MG63 (cell line): ENCODE measurements at regions not wholly inside any gene's neighbourhood (a gene's known extent, or its start where the extent isn't known, plus 50 kb on each side); places are given as distances from the start of the nearest gene placed in this dataset.

Source experiments
- DNase-seq: peaks from one replicate; pipeline ENCODE4 v3.0.0-alpha.2; 2020
- H3K27me3 ChIP-seq: fragments of 250-450 bp; sonication (Bioruptor Pico); 2 replicates; pipeline ENCODE4 v1.5.1; 2020; ENCODE audit warnings: mild to moderate bottlenecking, moderate library complexity
- H3K36me3 ChIP-seq: fragments of 250-450 bp; sonication (Bioruptor Pico); 2 replicates; pipeline ENCODE4 v1.5.1; 2020; ENCODE audit warnings: mild to moderate bottlenecking, moderate library complexity
- H3K4me3 ChIP-seq: fragments of 250-450 bp; sonication (Bioruptor Pico); 2 replicates; pipeline ENCODE4 v1.5.1; 2020; ENCODE audit warnings: mild to moderate bottlenecking, moderate library complexity
- H3K9me3 ChIP-seq: fragments of 250-450 bp; sonication (Bioruptor Pico); 2 replicates; pipeline ENCODE4 v1.5.1; 2020; ENCODE audit warnings: mild to moderate bottlenecking, moderate library complexity

DNA sequence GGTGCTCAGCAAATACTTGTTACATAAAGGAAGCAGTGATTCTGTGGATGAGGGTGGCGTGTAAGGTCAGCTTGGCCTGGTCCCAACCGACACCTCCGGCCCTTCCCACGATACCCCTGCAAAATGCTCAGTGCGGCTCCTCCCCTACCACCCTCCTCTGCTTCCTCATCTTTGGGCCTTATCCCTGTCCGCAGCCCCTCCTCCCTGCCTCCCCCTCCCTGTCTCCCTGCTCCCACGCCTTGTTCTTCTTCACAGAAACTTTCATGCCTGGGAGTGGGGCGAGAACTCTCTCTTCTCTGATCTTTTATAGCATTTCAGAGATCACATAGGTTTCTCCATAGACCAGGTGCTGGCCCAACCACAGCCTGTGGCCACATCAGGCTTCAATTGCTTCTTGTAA lies 75.0 kb upstream of the ATP2B2 start:
- H3K9me3 ChIP-seq: no peaks in the 10 kb centered on the region
- no peaks in the 10 kb centered on the region for H3K27me3 ChIP-seq
- no peak for DNase-seq

DNA sequence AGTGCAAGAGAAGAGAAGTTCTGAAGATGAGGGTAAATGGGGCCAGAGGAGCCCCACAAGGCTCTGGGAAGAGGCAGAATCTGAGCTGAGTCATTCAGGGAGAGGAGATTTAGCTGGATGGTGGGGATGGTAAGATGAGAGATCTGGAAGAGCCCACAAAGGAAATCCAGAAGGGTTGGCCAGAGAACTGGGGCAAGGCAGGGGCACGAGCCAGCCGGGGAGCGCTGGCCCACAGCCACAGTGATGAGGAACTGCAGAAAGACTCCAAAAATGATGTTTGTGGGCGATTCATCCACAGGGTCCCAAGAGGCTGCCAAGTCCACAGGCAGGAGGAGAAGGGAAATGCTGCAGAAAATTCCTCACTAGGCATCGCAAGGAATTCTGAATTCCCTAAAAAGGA lies 75.9 kb upstream of the ATP2B2 start:
- peak; percentile 91 for DNase-seq
- H3K27me3 ChIP-seq: no peaks in the 10 kb centered on the region
- no peaks in the 10 kb centered on the region for H3K36me3 ChIP-seq
- H3K4me3 ChIP-seq: no peak overlapping the region
- H3K9me3 ChIP-seq: no peaks in the 10 kb centered on the region

More for the DNA sequence above, 75.0 kb upstream of the ATP2B2 start:
- H3K4me3 ChIP-seq: no peak overlapping the region
- no peaks in the 10 kb centered on the region for H3K36me3 ChIP-seq

DNA sequence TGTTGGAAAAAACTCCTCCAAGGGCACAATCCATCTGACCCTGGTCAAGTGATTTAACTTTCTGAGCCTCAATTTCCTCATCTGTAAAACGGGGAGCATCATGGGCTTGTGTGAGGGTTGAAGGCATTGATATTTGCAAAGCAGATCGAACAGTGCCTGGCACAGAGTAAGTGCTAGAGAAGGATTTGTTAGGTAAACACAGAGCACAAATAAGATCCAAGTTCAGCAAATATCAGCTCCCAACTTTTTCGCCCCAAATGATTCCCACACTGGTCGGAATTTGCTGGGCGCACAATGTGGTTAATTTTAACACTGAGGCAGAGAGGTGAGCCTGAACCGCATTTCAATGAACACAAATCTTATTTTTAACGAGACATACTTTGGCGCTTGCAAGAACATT lies 76.3 kb upstream of the ATP2B2 start:
- no peak for DNase-seq
- no peaks in the 10 kb centered on the region for H3K9me3 ChIP-seq
- H3K27me3 ChIP-seq: no peaks in the 10 kb centered on the region

DNA sequence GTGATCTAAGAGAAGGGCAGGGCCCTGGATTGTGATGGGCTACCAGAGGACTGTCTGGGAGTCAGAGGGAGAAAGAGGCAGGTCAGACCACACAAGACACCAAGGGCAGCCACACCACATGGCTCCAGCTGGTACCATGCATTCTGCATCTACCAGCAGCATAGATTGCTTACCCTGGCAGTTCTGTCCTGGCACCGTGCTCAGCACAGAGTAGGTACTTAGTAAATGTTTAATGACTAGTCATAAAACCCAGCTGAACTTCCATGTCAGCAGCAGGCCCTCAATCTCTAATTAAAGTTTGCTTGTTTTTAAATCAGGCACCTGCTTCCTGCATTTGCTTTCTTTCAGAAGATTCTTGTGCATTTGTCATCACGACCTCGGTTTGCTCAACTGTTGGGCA lies 77.3 kb upstream of the ATP2B2 start:
- no peaks in the 10 kb centered on the region for H3K27me3 ChIP-seq
- no peak overlapping the region for H3K4me3 ChIP-seq
- peak; percentile 10 for DNase-seq
- no peaks in the 10 kb centered on the region for H3K36me3 ChIP-seq
- H3K9me3 ChIP-seq: no peaks in the 10 kb centered on the region

More for the DNA sequence above, 76.3 kb upstream of the ATP2B2 start:
- no peak overlapping the region for H3K4me3 ChIP-seq
- no peaks in the 10 kb centered on the region for H3K36me3 ChIP-seq

DNA sequence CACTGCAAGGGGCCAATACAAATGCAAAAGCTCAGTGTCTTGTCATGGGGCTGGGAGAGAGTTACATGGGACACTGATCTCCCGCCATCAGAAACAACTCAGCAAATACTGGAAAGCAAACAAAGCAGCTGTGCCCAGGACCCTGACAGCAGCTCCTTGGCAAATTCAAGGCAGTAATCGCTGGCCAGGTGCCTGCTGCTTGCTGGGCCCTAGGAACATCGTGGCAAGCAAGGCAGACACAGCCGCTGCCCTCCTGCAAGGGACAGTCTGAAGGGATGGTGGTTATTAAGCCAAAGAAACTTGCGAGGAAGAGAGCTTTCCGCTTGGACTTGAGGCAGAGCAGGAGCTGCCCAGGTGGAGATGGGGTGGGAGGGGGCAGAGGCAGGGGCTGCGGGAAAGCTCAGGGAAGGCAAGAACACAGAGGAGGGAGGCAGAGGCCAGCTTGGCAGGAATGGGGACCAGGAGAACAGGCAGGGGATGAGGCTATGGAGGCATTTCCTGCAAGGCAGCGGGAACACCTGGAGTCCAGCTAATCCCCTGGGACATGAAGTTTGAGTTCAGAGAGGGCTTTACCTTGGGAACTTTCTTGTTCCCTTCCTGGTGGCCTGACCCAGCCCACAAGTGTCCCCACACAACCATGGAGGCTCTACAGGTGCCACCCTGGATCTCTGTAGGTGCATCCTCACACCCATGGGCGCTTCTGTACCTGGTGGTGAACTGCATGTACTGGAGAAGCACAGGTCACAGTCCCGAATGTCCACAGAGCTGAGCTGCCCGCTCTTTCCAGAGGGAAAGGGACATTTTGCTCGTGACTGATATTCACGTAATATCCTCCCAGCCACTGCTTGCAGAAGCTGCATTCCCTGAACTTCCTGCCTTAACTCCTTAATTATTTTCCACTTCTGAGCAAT lies 78.7 kb upstream of the ATP2B2 start:
- Histone ChIP-seq H3K36me3 (no peaks in the 10 kb centered on the region), H3K9me3 (no peaks in the 10 kb centered on the region), H3K4me3 (no peak overlapping the region), H3K27me3 (no peaks in the 10 kb centered on the region)
- DNase-seq: no peak

DNA sequence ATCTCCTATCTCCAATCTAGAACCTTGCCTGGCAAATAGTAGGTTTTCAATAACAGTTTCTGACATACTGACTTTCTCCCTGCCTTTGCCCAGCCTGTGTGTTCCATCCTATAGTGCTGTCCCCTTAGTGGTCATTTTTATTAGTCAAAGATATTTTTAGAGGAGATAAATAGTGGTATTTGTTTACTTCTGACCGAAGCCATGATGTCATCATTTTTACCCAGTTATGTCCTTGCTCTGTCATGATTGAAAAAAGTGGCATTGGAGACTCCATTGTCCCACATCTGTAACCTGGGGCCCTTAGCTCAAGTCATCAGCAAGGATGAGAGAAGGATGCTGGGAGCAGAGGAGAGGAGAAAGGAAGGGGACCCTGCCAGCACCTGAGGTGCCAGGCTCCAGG lies 80.6 kb upstream of the ATP2B2 start:
- Histone ChIP-seq H3K27me3 (no peaks in the 10 kb centered on the region), H3K9me3 (no peaks in the 10 kb centered on the region), H3K36me3 (no peaks in the 10 kb centered on the region), H3K4me3 (no peak overlapping the region)
- DNase-seq: no peak

DNA sequence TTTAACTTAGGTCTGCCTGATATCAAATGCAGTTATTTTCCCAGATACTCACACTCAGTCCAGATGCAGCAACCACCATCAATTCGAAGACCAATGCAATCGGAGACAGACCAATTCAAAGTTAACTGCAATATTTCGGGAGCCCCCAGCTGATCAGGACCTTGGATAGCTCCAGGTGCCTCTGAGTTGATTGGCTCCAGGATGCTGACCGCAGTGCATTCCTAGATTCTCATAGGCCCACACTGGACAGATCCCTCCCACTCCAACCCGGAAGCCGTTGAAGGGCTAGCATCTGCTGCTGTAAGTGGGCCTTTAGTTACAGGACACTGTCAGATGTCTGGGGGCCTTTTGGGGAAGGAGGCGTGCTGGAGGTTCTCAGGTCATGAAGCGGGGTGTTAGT lies 89.5 kb upstream of the ATP2B2 start:
- no peaks in the 10 kb centered on the region for H3K9me3 ChIP-seq
- no peaks in the 10 kb centered on the region for H3K36me3 ChIP-seq
- H3K27me3 ChIP-seq: no peaks in the 10 kb centered on the region
- H3K4me3 ChIP-seq: no peak overlapping the region
- DNase-seq: peak; percentile 56

DNA sequence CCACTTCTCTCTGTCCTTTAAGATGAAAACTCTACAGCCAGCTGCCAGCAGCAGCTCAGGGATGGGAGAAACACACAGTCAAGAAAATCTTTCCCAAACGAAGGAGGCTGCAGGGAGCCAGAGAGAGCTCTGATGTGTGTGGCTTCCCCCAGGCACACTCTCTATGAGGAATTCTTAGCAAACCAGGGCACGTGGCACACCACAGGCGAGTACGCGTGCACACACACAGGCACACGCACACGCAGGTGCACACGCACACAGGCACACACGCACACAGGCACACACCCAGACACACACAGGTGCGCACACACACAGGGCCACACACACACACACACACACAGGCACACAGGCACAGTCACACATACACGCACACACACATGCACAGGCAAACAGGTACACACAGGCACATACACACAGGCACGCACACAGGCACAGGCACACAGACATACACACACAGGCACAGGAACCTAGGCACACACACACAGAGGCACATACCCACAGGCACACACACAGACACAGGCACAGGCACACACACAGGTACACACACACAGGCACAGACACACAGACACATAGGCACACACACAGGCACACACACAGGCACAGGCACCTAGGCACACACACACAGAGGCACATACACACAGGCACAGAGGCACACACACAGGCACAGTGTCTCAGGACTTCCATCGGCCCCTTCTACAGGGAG lies 91.5 kb upstream of the ATP2B2 start:
- no peak for DNase-seq
- no peak overlapping the region for H3K4me3 ChIP-seq
- H3K36me3 ChIP-seq: no peaks in the 10 kb centered on the region
- H3K27me3 ChIP-seq: no peaks in the 10 kb centered on the region
- H3K9me3 ChIP-seq: no peaks in the 10 kb centered on the region

DNA sequence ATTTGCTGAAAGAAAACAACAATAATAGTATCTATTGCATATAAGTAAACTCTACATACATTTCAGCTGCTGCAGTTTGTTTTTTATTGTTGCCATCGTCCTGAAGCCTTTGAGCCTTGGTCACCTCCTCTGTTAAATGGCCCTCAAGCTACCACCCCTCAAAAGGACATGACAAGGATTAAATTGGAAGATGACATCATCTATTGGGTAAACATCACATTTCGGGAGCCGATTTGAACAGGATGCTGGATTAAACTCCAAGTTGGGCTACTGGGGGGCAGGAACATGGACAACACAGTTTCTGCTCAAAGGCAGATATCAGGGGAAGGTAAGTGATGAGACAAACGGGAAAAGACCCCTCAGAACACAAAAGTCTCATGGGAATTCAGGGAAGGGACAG lies 92.3 kb upstream of the ATP2B2 start:
- no peak for DNase-seq
- H3K36me3 ChIP-seq: no peaks in the 10 kb centered on the region
- H3K27me3 ChIP-seq: no peaks in the 10 kb centered on the region
- H3K9me3 ChIP-seq: no peaks in the 10 kb centered on the region
- no peak overlapping the region for H3K4me3 ChIP-seq

DNA sequence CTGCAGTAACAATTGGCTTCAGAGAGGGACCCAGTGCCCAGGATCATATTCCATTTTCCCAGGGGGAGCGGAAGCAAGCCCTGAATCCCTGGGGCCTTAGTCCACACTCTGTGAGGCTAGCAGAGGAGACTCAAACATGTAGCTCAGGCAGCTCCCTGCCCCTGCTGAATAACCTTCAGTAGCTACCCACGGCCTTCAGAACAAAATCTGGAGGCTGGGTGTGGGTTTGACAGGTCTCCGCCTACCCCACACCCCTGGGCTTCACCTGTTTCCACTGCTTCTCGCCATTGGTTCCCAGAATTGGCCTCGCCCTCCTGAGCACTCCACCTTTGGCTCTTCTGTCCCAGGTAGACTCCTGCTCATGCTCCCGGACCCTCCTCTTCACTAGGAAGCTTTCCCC lies 93.6 kb upstream of the ATP2B2 start:
- Histone ChIP-seq H3K4me3 (no peak overlapping the region), H3K36me3 (no peaks in the 10 kb centered on the region), H3K27me3 (no peaks in the 10 kb centered on the region), H3K9me3 (no peaks in the 10 kb centered on the region)
- DNase-seq: no peak

DNA sequence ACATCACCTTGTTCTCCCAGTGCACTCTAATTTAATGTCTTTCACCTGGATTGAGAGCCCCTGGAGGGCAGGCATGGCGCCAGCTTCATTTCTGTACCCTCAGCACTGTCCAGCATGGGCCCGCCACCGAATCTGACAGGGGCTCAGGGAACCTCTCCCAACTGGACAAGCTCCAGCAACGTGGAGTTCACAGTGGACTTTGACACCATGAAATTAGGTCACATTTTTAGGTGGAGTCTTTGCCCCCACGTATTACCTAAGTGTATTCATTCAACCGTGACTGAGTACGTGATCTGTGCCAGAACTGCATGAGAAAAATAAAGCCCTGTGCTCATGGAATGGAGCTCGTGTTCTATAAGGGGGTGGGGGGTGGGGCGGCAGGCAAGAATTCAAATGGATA lies 94.1 kb upstream of the ATP2B2 start:
- Histone ChIP-seq H3K27me3 (no peaks in the 10 kb centered on the region), H3K4me3 (no peak overlapping the region), H3K9me3 (no peaks in the 10 kb centered on the region), H3K36me3 (no peaks in the 10 kb centered on the region)
- no peak for DNase-seq

DNA sequence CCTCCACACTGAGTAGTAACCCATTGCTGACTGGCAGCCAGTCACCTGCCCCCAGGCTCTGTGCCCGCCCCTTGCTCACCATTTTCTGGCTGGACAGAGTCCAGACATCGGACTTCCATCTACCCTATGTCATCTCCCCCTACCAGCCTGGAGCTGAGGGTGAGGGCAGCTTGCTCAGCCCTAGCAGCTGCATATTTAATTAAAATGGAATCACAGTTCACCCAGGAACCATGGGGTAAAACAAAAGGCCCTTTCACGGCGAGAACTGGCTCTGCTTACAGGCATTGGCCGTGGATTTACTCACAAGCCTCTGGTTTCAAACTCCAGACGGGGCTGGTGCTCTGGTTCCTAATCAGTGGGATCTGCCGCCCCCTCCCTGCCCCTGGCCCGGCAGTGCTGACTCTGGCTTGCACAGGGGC lies 94.9 kb upstream of the ATP2B2 start:
- DNase-seq: peak; percentile 68
- Histone ChIP-seq H3K27me3 (no peaks in the 10 kb centered on the region), H3K9me3 (no peaks in the 10 kb centered on the region)

DNA sequence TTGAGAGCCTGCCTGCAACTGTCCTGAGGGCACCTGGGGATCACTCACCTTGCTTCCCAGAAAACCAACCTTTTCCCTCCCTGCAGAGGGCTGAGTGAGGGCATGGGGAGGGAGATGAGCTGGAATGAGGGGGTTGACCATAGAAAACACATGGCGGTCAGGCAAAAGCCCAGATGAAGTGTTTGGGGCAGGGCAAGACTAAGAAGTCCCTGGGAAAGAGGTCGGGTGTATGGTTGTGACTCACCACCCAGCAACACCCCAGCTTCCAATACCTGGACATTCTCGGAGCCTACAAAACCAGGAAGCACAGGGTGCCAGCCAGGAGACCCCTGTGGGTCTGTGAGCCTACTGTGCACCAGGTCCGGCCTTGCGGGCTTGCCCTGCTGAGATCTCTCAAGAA lies 95.3 kb upstream of the ATP2B2 start:
- Histone ChIP-seq H3K36me3 (no peaks in the 10 kb centered on the region), H3K4me3 (no peak overlapping the region), H3K9me3 (no peaks in the 10 kb centered on the region), H3K27me3 (no peaks in the 10 kb centered on the region)
- DNase-seq: peak; percentile 67

More for the DNA sequence above, 94.9 kb upstream of the ATP2B2 start:
- no peaks in the 10 kb centered on the region for H3K36me3 ChIP-seq
- H3K4me3 ChIP-seq: no peak overlapping the region

DNA sequence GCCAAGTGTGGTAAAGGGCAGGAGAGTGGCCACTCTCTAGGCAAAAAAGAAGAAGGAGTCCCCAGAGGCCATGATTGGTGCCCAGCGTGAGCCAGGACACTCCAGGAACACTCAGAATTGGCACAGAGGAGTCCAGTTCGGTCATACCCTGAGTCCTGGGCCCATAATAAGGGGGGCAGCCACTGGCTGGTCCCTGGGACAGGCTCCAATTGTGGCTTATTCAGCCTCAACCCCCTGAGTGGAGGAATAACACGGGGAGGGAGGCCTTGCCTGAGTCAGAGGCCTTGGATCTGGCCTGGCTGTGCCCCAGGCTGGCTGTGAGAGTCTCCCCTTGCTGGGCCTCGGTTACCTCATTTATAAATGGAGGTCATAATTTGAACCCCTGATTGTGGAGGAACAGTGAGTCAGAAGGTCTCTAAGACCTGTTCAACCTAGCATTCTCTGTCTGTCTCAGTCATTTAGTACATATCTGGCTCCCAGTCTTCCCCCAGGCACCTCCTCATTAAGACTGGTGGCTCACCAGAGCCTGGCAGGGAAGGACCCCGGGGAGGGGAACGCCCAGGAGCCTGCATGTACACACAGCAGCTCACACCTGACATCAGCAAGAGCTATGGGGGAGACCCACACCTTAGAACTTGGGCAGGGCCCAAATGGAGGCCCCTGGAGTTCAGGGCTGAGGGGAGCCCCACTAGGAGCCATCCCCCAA lies 95.9 kb upstream of the ATP2B2 start:
- H3K9me3 ChIP-seq: no peaks in the 10 kb centered on the region
- no peak overlapping the region for H3K4me3 ChIP-seq
- peak; percentile 91 for DNase-seq
- H3K36me3 ChIP-seq: no peaks in the 10 kb centered on the region
- H3K27me3 ChIP-seq: no peaks in the 10 kb centered on the region

DNA sequence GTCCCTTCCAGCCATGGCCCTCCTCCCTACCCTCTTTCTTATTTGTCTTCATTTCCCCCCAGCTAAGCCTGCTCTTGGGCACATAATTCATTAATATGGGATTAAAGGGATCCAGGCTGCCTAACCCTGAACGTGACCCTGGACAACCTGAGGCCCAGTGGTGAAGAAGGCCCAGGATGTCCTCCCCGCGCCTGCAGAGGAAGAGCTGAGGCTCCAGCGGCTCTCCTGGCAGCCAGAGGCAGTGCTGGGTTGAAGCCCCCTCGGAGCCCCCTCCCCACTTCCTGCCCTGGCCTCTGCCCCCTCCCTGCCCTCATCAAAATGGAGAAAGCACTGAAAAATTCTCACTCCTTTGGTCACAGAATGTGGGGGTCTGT lies 96.5 kb upstream of the ATP2B2 start:
- DNase-seq: no peak
- Histone ChIP-seq H3K27me3 (no peaks in the 10 kb centered on the region), H3K9me3 (no peaks in the 10 kb centered on the region), H3K4me3 (no peak overlapping the region), H3K36me3 (no peaks in the 10 kb centered on the region)

DNA sequence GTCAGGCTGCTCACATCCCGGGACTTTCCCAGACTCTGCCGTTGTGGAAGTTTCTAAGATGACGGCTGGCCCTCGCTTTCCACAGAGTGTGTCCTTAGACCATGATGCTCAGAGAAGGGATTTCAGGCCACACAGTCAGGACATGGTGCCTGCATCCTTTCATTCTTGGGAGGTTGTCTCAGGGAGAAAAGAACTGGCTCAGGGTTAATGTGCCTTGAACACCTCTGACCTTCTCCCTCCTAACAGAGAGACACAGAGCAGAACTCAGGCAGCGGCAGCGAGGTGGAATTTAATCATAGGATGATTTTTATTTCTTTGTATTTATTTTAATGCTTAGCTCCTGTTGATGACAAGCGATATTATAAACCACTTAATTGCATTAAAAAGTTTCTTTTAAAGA lies 96.9 kb upstream of the ATP2B2 start:
- Histone ChIP-seq H3K27me3 (no peaks in the 10 kb centered on the region), H3K36me3 (no peaks in the 10 kb centered on the region), H3K4me3 (no peak overlapping the region), H3K9me3 (no peaks in the 10 kb centered on the region)
- DNase-seq: no peak
